GM08714 (cell line): ENCODE measurements at regions not wholly inside any gene's neighbourhood (a gene's known extent, or its start where the extent isn't known, plus 50 kb on each side); places are given as distances from the start of the nearest gene placed in this dataset.

Experiments used
- H3K4me3 ChIP-seq: fragments of 200-500 bp; sonication (Bioruptor generic); 2 replicates; pipeline ENCODE4 v1.5.1; 2014; ENCODE audit warnings: mild to moderate bottlenecking, low read length, inconsistent platforms
- ZNF274 ChIP-seq: IDR thresholded peaks from 2 replicates; pipeline ENCODE4 v1.6.1; 2012; ENCODE audit warnings: mild to moderate bottlenecking, low read depth, low read length

DNA sequence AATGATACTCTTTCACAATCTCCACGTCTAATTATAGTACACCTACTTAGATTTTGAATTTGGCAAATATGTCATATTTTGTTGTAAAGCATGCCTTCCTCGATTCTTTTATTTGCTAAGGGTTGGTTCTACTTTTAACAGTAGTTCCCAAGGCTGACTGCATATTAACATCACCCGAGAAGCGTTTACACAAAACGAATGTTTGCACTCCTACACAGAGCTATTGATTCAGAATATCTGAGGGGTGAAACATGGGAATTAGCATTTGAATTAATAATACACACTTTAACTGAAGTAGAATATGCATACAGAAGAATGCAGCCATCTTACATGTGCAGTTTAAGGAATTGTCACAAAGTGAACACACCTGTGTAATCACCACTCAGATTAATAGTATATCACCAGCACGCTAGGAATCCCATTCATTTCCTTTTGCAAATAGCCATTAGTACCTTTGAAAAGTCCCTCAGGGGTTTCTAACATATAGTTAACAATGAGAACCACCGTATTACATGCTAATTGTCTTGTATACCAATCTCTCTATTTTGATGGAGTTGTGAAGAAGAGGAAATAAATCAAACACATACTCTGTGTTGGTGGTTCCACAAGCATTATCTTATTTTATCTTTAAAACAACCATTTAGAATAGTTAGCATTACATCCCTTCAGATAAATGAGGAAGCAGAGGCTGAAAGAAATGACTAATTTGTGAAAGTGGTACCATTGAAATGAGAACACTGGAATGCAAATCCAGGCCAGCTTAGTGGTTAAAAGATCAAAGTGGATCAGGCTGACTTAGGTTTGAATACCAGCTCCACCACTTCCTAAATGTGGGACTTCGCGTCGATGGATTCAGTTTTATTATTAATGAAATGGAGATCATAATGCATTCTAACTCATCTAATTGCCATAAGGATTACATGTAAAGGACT, 317.6 kb downstream of the HDGFL1 start:
- no peak overlapping the region for H3K4me3 ChIP-seq
- TF ChIP-seq ZNF274, result no peak

DNA sequence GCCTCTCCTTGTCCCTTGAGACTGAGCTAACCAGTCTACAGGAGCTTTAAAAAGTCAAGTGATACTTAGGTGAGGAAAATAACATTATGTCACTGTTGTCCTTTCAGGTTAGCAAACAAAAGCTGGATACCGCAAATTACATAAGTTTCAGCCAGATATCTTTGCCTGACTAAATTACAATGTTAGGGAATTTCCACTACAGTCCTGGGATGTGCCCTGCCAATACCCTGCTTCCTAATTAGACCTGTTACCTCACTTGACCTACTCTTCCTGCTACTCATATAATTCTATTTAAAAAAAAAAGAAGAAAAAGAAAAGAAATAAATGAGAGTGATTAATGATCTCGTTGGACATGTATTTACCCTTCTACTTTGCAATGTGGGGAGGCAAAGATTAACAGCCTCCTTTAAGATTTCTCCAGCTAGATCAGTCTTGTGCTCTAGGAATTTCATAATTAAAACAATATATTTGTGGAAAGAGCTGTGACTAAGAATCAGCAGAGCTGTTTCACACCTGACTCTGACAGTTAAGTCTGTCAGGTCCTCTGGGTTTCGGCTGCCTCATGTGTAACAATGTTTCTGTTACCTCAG, 318.9 kb downstream of the HDGFL1 start:
- H3K4me3 ChIP-seq, result no peak overlapping the region
- no peak for TF ChIP-seq ZNF274

GRCh38 chr6:22891934-22892333, 322.6 kb downstream of the HDGFL1 start:
- no peak overlapping the region for H3K4me3 ChIP-seq
- TF ChIP-seq ZNF274, result no peak

DNA sequence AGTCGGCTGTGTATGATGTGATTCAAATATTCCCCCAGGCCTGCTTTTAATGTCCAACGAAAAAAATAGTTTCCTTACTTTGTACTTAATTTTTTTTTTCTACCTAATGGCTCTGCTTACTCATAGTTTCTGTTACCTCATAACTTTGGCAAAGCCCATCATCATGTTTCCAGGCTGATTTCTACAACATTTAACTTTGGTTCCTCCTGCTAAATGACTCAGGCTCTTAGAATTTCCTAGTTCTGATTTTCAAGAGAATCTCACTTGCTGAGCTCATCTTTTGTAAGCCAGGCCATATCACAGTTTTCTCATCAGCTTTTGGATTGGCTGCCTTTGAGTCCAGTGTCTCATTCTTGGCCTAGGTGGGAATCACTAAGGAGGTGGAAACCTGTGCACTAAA, 323.1 kb downstream of the HDGFL1 start:
- H3K4me3 ChIP-seq, result no peak overlapping the region
- no peak for TF ChIP-seq ZNF274

DNA sequence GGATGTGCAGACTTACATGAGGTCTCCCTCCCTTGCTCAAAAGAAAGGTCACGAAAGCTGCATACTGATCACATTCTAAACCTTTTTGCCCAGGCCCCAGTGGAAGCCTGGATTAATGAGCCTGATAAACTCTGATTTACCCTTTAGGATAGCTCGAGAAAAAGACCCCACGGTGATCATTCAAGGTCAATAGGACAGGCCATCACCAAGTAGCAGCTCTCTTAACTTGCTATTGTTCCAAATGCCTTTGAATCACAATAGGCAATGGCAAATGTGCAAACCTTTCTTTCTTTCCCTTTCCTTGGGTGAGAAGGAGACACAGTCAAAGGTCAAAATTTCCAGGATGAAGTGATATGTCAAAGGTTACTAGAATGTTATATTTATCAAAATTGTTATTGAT, 327.3 kb downstream of the HDGFL1 start:
- no peak for TF ChIP-seq ZNF274
- H3K4me3 ChIP-seq, result no peak overlapping the region

DNA sequence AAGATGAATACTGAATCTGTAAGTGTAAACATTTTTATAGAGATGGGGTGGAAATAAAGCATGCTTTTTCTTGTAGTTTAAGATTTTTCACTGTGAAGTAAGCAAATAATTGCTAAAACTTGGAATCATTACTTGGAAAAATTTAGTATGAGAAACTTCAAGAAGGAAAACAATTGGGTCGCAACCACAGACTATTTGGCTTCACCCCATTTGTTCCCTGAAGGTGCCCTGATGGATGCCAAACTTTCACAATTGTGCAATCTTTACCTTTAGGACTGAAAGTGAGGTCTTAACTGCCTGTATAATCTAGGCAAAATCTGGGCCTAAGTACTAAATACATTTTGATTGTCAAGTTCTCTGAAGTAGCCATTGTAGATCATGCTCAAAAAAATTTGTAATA, 330.1 kb downstream of the HDGFL1 start:
- no peak overlapping the region for H3K4me3 ChIP-seq
- TF ChIP-seq ZNF274, result no peak

DNA sequence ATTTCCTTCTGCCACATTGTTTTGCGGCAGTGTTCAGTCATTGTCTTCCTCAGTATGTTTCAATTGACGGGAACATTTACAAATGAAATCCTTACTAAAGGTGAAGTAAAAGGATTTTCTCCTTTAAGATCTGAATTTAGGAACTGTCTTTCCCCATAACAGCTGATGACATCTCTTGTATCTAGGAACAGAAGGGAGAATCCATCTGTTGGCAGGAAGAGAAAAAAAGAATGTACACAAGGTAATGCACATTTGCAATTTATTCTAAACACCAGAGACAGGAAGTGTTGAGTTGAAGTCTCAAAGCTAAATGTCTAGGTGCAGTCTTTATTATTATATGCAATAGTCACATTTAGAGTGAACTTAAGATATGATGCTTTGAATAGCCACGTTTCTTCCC, 334.5 kb downstream of the HDGFL1 start:
- no peak for TF ChIP-seq ZNF274
- H3K4me3 ChIP-seq, result no peak overlapping the region

- H3K4me3 ChIP-seq, result no peak overlapping the region
- no peak for TF ChIP-seq ZNF274
These were observed 335.1 kb downstream of the HDGFL1 start for GRCh38 chr6:22904431-22904830.

DNA sequence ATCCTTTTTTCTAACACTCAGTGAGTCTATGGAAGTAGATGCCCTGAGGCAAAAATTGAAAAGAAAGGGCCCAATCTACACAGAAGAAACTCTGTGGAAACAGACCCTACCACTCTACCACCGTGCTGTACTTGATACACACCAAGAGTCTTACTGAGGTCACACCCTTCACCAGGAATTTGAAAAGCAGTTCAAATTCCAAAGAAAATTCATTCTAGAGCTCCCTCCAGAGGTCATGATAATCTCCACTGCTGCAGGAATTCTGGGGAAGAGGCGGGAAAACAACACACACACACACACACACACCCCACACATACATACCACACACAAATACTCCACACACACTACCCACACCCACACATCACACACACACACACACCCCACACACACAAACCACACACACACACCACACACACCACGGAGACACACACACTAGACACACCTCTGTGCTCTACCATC, 336.8 kb downstream of the HDGFL1 start:
- TF ChIP-seq ZNF274, result no peak
- no peak overlapping the region for H3K4me3 ChIP-seq

- H3K4me3 ChIP-seq, result no peak overlapping the region
- no peak for TF ChIP-seq ZNF274
These were observed 337.7 kb downstream of the HDGFL1 start for GRCh38 chr6:22907085-22907484.

DNA sequence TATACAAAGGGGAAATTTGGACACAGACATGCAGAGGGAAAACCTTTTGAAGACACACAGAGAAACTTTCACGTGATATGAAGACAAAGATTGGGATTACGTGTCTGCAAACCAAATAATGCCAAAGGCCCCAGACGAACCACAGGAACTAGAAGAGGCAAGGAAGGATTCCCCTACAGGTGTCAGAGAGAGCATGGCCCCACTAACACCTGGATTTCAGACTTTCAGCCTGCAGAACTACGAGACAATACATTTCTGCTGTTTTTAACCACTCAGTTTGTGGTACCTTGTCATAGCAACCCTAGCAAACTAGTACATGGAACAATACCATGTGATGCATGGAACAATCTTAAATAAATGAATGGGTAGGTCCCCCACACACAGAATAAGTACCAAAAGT, 341.0 kb downstream of the HDGFL1 start:
- no peak overlapping the region for H3K4me3 ChIP-seq
- TF ChIP-seq ZNF274, result no peak

GRCh38 chr6:22913612-22914011, 344.2 kb downstream of the HDGFL1 start:
- no peak for TF ChIP-seq ZNF274
- H3K4me3 ChIP-seq, result no peak overlapping the region

DNA sequence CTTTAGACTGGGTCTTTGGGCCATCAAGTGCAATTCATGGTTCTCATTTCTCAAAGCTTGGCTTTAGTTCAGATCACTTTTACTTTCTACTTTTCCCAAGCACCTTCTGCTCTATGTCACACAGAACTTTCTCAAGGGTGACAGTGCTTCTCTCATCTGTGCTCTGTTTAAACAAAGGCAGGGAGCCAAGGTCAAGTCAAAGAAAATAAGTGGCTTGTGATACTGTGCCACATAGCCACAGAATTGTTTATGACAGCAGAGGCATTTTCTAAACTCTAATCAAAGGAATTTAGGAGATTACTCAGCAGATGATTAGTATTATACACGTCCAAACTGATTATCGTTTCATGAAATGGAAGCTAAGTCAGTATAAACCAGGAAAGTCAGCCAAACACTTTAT, 348.0 kb downstream of the HDGFL1 start:
- no peak for TF ChIP-seq ZNF274
- no peak overlapping the region for H3K4me3 ChIP-seq

- no peak for TF ChIP-seq ZNF274
- H3K4me3 ChIP-seq, result no peak overlapping the region
These were observed 352.5 kb downstream of the HDGFL1 start for GRCh38 chr6:22921828-22922227.

DNA sequence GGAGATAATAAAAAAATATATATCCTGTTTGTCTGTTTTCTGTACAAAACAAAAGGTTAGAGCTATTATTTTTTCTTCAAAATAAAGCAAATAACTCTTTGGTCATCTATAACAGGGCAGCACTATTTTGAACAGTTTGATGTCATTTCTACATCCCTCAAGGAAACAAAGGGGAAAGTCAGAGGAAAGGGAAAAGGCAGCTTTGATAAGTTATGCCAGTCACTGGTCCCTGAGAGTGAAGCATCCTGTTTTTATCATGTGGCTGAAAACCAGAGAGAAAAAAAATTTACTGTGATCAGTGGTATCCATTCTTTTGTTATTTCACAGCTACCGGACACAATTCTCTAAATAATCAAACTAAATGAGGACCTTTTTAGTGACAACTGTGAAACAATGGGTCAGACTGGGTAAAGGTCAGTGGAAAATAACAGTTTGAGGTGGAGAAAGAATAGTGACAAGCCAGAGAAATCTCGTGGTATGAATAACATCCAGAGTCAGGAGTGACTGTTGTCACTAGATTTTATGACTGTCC, 356.0 kb downstream of the HDGFL1 start:
- no peak for TF ChIP-seq ZNF274
- H3K4me3 ChIP-seq, result no peak overlapping the region
